OCI-LY7 (cell line): ENCODE measurements at regions not wholly inside any gene's neighbourhood (a gene's known extent, or its start where the extent isn't known, plus 50 kb on each side); places are given as distances from the start of the nearest gene placed in this dataset.

ENCODE experiments used
- CTCF ChIP-seq: fragments of 200-600 bp; sonication (generic); conservative IDR thresholded peaks from 2 replicates; pipeline ENCODE4 v1.5.1; 2014; ENCODE audit warnings: mild to moderate bottlenecking, antibody characterized with exemption, low read length, moderate library complexity, mixed read lengths
- EZH2phosphoT487 ChIP-seq: fragments of 200-600 bp; sonication (generic); IDR thresholded peaks from 2 replicates; pipeline ENCODE4 v1.6.1; 2018; ENCODE audit warnings: low read depth, borderline replicate concordance, mild to moderate bottlenecking, mixed run types, antibody characterized with exemption, low read length, moderate library complexity, mixed read lengths

GRCh38 chr2:103739921-103740320 lies 978.1 kb downstream of the TMEM182 start:
- TF ChIP-seq CTCF (no peak), EZH2phosphoT487 (no peak)
